ENCODE measurements at regions not wholly inside any gene's neighbourhood (a gene's known extent, or its start where the extent isn't known, plus 50 kb on each side); places are given as distances from the start of the nearest gene placed in this dataset.
"Not testable (repeated sequence)": the region's sequence is repeated elsewhere in the genome, so short reads cannot be mapped to it uniquely, and the experiment has no call there.

- H3K9ac ChIP-seq (ENCODE audit: insufficient read depth, low read depth, low read length); in situ Hi-C loops (cut with HindIII; ENCODE audit: extremely low pct_ligation_motif_present, low pct_unique_long_range_greater_than_20kb); ATAC-seq; H4K20me1 ChIP-seq (ENCODE audit: insufficient read depth, low read length); H3K4me2 ChIP-seq (ENCODE audit: low read depth, low read length); H2AFZ ChIP-seq (ENCODE audit: low read length); H3K36me3 ChIP-seq (replicated peaks in 1 of 2; ENCODE audit: control insufficient read depth in 1 of 2, insufficient read depth in 2 of 2, low read length in 2 of 2); FAIRE-seq; CTCF ChIA-PET (ENCODE audit: low intra/inter-chr PET ratio, low total read pairs); BruUV-seq (replicated peaks); H3K79me2 ChIP-seq (ENCODE audit: insufficient read depth, low read length); H3K4me3 ChIP-seq (replicated peaks in 1 of 3; ENCODE audit: insufficient read depth in 1 of 3, low read depth in 2 of 3, low read length in 3 of 3); intact Hi-C loops (cut with micrococcal nuclease; ENCODE audit: unreplicated experiment); H3K27me3 ChIP-seq (ENCODE audit: control insufficient read depth in 1 of 2, insufficient read depth in 2 of 2, low read length in 2 of 2); POLR2A ChIA-PET; H3K9me3 ChIP-seq (ENCODE audit: low read length); DNase-seq (ENCODE audit: low spot score); H3K27ac ChIP-seq (ENCODE audit: extremely low read length, insufficient read depth, low read length): not testable (repeated sequence)
- WGBS (ENCODE audit: low lambda C conversion rate) = no CpG with 5 or more reads among the region's 1 CpG
- peaks cover 25% of the 10 kb centered on the region for H3K4me1 ChIP-seq (ENCODE audit: insufficient read depth, low read length)
Measured at GRCh38 chr2:87543797-87544196, 204.1 kb upstream of the PLGLB2 start.

DNA sequence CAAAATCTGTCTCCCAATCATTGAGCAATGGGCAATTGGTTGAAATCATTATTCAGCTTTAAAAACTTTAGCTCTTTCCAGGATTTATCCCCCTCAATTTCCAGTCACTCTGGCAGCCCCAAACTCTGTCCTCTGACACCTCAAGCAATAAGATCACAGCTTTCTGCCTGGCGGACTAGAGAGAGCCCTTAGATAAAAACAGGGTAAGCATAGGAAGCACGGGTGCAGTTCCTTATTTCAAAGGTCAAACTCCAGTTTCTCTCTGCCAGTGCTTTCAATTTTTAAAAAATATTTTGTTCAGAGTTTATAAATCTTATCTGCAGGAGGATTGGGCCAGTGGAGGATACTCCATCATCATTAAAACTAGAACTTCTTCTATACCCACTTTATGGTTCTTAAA, 200.8 kb upstream of the PLGLB2 start:
- H3K4me2 ChIP-seq (ENCODE audit: low read depth, low read length); H3K79me2 ChIP-seq (ENCODE audit: insufficient read depth, low read length); H3K36me3 ChIP-seq (replicated peaks in 1 of 2; ENCODE audit: control insufficient read depth in 1 of 2, insufficient read depth in 2 of 2, low read length in 2 of 2); BruUV-seq (replicated peaks); CTCF ChIA-PET (ENCODE audit: low intra/inter-chr PET ratio, low total read pairs); DNase-seq (ENCODE audit: low spot score); ATAC-seq; intact Hi-C loops (cut with micrococcal nuclease; ENCODE audit: unreplicated experiment); in situ Hi-C loops (cut with HindIII; ENCODE audit: extremely low pct_ligation_motif_present, low pct_unique_long_range_greater_than_20kb); POLR2A ChIA-PET; H3K4me3 ChIP-seq (replicated peaks in 1 of 3; ENCODE audit: insufficient read depth in 1 of 3, low read depth in 2 of 3, low read length in 3 of 3); H4K20me1 ChIP-seq (ENCODE audit: insufficient read depth, low read length); H3K9me3 ChIP-seq (ENCODE audit: low read length); H2AFZ ChIP-seq (ENCODE audit: low read length); H3K27me3 ChIP-seq (ENCODE audit: control insufficient read depth in 1 of 2, insufficient read depth in 2 of 2, low read length in 2 of 2); H3K27ac ChIP-seq (ENCODE audit: extremely low read length, insufficient read depth, low read length); H3K9ac ChIP-seq (ENCODE audit: insufficient read depth, low read depth, low read length); FAIRE-seq: not testable (repeated sequence)
- H3K4me1 ChIP-seq (ENCODE audit: insufficient read depth, low read length) = peaks cover 20% of the 10 kb centered on the region
- WGBS (ENCODE audit: low lambda C conversion rate) = 20% methylated on average over 2 of the region's 2 CpGs
- TF ChIP-seq HNF4A (CRISPR knock-in tag; IDR thresholded peaks at IDR 0.05) = 0 out of 2 replicates have a peak, but pooled peaks have one; percentile 13

DNA sequence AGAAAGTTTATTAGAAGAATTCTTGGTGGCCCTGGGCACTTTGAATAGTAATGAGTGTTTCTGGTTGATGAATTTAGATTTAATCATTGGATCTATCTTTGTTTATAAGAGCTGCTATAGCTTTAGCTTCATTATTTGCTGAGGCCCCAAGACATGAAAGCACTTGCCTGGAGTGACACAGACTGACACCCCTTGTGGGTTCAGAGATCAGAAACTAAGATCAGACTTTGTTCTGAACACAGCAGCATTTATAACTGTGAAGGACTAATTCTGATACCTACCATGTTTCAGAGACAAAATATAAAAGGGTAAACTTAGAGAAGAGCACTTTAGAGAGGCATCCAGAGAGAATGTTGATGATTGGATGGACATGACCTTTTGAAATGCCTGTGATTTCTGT, 199.9 kb upstream of the PLGLB2 start:
- in situ Hi-C loops (cut with HindIII; ENCODE audit: extremely low pct_ligation_motif_present, low pct_unique_long_range_greater_than_20kb); H3K4me2 ChIP-seq (ENCODE audit: low read depth, low read length); H4K20me1 ChIP-seq (ENCODE audit: insufficient read depth, low read length); BruUV-seq (replicated peaks); H2AFZ ChIP-seq (ENCODE audit: low read length); intact Hi-C loops (cut with micrococcal nuclease; ENCODE audit: unreplicated experiment); H3K36me3 ChIP-seq (replicated peaks in 1 of 2; ENCODE audit: control insufficient read depth in 1 of 2, insufficient read depth in 2 of 2, low read length in 2 of 2); H3K9me3 ChIP-seq (ENCODE audit: low read length); DNase-seq (ENCODE audit: low spot score); CTCF ChIA-PET (ENCODE audit: low intra/inter-chr PET ratio, low total read pairs); H3K79me2 ChIP-seq (ENCODE audit: insufficient read depth, low read length); H3K27ac ChIP-seq (ENCODE audit: extremely low read length, insufficient read depth, low read length); H3K9ac ChIP-seq (ENCODE audit: insufficient read depth, low read depth, low read length); H3K4me3 ChIP-seq (replicated peaks in 1 of 3; ENCODE audit: insufficient read depth in 1 of 3, low read depth in 2 of 3, low read length in 3 of 3); POLR2A ChIA-PET; H3K27me3 ChIP-seq (ENCODE audit: control insufficient read depth in 1 of 2, insufficient read depth in 2 of 2, low read length in 2 of 2): not testable (repeated sequence)
- FAIRE-seq = peak; percentile 84
- H3K4me1 ChIP-seq (ENCODE audit: insufficient read depth, low read length) = peaks cover 14% of the 10 kb centered on the region
- ATAC-seq = peak; percentile 84

DNA sequence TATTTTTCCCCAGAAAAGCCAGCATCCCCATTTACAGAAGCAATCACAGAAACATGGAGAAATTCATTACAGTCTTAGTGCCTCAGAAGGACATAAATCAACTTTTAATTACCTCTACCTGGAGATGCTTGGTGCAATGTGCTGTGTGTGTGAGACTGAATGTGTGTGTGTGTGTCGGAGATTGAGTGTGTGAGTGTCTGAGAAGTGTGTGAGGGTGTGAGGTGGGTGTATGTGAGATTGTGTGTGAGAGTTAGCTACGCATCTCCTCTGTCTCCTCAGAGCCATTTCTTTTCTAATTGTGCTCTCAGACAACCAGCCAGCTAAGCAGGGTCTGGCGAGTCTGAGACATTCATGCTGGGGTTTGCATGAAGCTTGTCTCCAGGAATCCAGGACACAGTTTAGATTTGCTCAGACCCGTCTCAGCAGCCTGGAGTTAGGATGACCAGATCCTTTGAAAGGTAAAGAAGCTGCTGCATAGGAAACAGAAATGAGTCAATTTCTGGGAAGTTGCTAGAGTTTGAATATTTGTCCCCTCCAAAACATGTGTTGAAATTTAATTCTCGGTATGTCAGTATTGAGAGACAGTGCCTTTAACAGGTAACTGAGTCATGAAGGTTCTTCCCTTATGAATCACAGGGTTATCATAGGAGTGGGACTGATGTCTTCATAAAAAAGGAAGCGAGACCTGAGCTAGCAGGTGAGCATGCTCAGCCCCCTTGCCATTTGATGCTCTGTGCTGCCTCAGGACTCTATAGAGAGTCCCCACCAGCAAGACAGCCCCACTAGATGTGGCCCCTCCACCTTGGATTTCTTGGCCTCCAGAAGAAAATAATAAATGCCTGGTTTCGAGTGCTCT, 199.0 kb upstream of the PLGLB2 start:
- H4K20me1 ChIP-seq (ENCODE audit: insufficient read depth, low read length); H3K79me2 ChIP-seq (ENCODE audit: insufficient read depth, low read length); in situ Hi-C loops (cut with HindIII; ENCODE audit: extremely low pct_ligation_motif_present, low pct_unique_long_range_greater_than_20kb); intact Hi-C loops (cut with micrococcal nuclease; ENCODE audit: unreplicated experiment); H3K9me3 ChIP-seq (ENCODE audit: low read length); DNase-seq (ENCODE audit: low spot score); H3K36me3 ChIP-seq (replicated peaks in 1 of 2; ENCODE audit: control insufficient read depth in 1 of 2, insufficient read depth in 2 of 2, low read length in 2 of 2); H3K4me2 ChIP-seq (ENCODE audit: low read depth, low read length); POLR2A ChIA-PET; ATAC-seq; H3K27ac ChIP-seq (ENCODE audit: extremely low read length, insufficient read depth, low read length); H3K9ac ChIP-seq (ENCODE audit: insufficient read depth, low read depth, low read length); H2AFZ ChIP-seq (ENCODE audit: low read length); H3K27me3 ChIP-seq (ENCODE audit: control insufficient read depth in 1 of 2, insufficient read depth in 2 of 2, low read length in 2 of 2); BruUV-seq (replicated peaks); FAIRE-seq; CTCF ChIA-PET (ENCODE audit: low intra/inter-chr PET ratio, low total read pairs); H3K4me3 ChIP-seq (replicated peaks in 1 of 3; ENCODE audit: insufficient read depth in 1 of 3, low read depth in 2 of 3, low read length in 3 of 3): not testable (repeated sequence)
- H3K4me1 ChIP-seq (ENCODE audit: insufficient read depth, low read length) = peaks cover 14% of the 10 kb centered on the region
- WGBS (ENCODE audit: low lambda C conversion rate) = 100% methylated on average over 3 of the region's 7 CpGs
